Natural killer cell treated with Interleukin-12 subunit alpha and Interleukin-12 subunit beta and Interleukin-15 and Interleukin-18, amount 100 ng/mL, for 72 hours (primary cell): ENCODE measurements at regions not wholly inside any gene's neighbourhood (a gene's known extent, or its start where the extent isn't known, plus 50 kb on each side); places are given as distances from the start of the nearest gene placed in this dataset.

ENCODE experiments used
- ATAC-seq, 2 donors: fragments of 150-1000 bp; cut with Tn5 transposase in 1 of 2; sonication (Bioruptor Pico), chemical (Tn5 transposase) in 1 of 2; 2 replicates each; pipeline ENCODE4 v1.10.0; 2021
- DNase-seq: peaks from one replicate; pipeline ENCODE4 v3.0.0; 2022; ENCODE audit warnings: low spot score
- H3K27ac Mint-ChIP-seq, 2 donors: 1 replicate in 1 of 2; 2 replicates in 1 of 2; pipeline ENCODE4 v1.8.0; 2022; ENCODE audit warnings: mixed read lengths in 2 of 2, mild to moderate bottlenecking in 1 of 2, moderate library complexity in 1 of 2
- H3K27me3 Mint-ChIP-seq, 2 donors: 1 replicate in 1 of 2; 2 replicates in 1 of 2; pipeline ENCODE4 v1.8.0; 2022; ENCODE audit warnings: mixed read lengths in 2 of 2
- H3K36me3 Mint-ChIP-seq: one replicate; pipeline ENCODE4 v1.8.0; 2022; ENCODE audit warnings: mixed read lengths
- H3K4me1 Mint-ChIP-seq, 2 donors: 1 replicate in 1 of 2; 2 replicates in 1 of 2; pipeline ENCODE4 v1.8.0; 2022; ENCODE audit warnings: low read depth in 2 of 2, mixed read lengths in 2 of 2, mild to moderate bottlenecking in 1 of 2
- H3K4me3 Mint-ChIP-seq: one replicate; pipeline ENCODE4 v1.8.0; 2022; ENCODE audit warnings: mixed read lengths
- H3K9me3 Mint-ChIP-seq: 2 replicates; pipeline ENCODE4 v1.8.0; 2022; ENCODE audit warnings: mixed read lengths

- Mint-ChIP-seq H3K4me1 (peaks cover 4 to 6% of the 10 kb centered on the region in 2 donors), H3K27ac (no peak overlapping the region), H3K4me3 (no peak overlapping the region), H3K27me3 (peaks cover 15 to 33% of the 10 kb centered on the region in 2 donors), H3K9me3 (no peaks in the 10 kb centered on the region), H3K36me3 (peaks cover 8% of the 10 kb centered on the region)
- no peak for ATAC-seq
- no peak for DNase-seq
Measured at GRCh38 chr9:113753398-113754119, 122.5 kb upstream of the ZNF618 start.

GRCh38 chr9:113754739-113755138 is 121.4 kb upstream of the ZNF618 start:
- Mint-ChIP-seq H3K36me3 (peaks cover 6% of the 10 kb centered on the region), H3K27me3 (peaks cover 24 to 36% of the 10 kb centered on the region in 2 donors), H3K9me3 (no peaks in the 10 kb centered on the region), H3K4me1 (peaks cover 4 to 6% of the 10 kb centered on the region in 2 donors), H3K4me3 (no peak overlapping the region), H3K27ac (no peak overlapping the region)
- DNase-seq (no peak), ATAC-seq (no peak)

- peaks cover 6% of the 10 kb centered on the region for H3K36me3 Mint-ChIP-seq
- no peak overlapping the region for H3K27ac Mint-ChIP-seq
- H3K4me3 Mint-ChIP-seq, result no peak overlapping the region
- DNase-seq (no peak), ATAC-seq (no peak)
- H3K27me3 Mint-ChIP-seq, result peaks cover 24 to 34% of the 10 kb centered on the region in 2 donors
- no peaks in the 10 kb centered on the region for H3K9me3 Mint-ChIP-seq
- H3K4me1 Mint-ChIP-seq, result peaks cover 4 to 6% of the 10 kb centered on the region in 2 donors
Measured at GRCh38 chr9:113755433-113755832, 120.7 kb upstream of the ZNF618 start.

GRCh38 chr9:113756476-113757192 is 119.5 kb upstream of the ZNF618 start:
- Mint-ChIP-seq H3K9me3 (no peaks in the 10 kb centered on the region), H3K36me3 (peaks cover 6% of the 10 kb centered on the region), H3K27me3 (peaks cover 24 to 29% of the 10 kb centered on the region in 2 donors), H3K27ac (no peak overlapping the region), H3K4me3 (no peak overlapping the region), H3K4me1 (peaks cover 4 to 6% of the 10 kb centered on the region in 2 donors)
- DNase-seq, result no peak
- ATAC-seq, result no peak

- H3K4me1 Mint-ChIP-seq, result peaks cover 0 to 7% of the 10 kb centered on the region in 2 donors
- H3K36me3 Mint-ChIP-seq, result peaks cover 12% of the 10 kb centered on the region
- H3K9me3 Mint-ChIP-seq, result no peaks in the 10 kb centered on the region
- no peak overlapping the region for H3K4me3 Mint-ChIP-seq
- peaks cover 15 to 18% of the 10 kb centered on the region in 2 donors for H3K27me3 Mint-ChIP-seq
- H3K27ac Mint-ChIP-seq, result no peak overlapping the region
- no peak for ATAC-seq
- no peak for DNase-seq
Measured at GRCh38 chr9:113763429-113763828, 112.7 kb upstream of the ZNF618 start.

GRCh38 chr9:113764572-113764971 is 111.5 kb upstream of the ZNF618 start:
- ATAC-seq, result no peak
- no peak for DNase-seq
- Mint-ChIP-seq H3K9me3 (no peaks in the 10 kb centered on the region), H3K27me3 (peaks cover 11 to 17% of the 10 kb centered on the region in 2 donors), H3K36me3 (peaks cover 6% of the 10 kb centered on the region), H3K4me1 (peaks cover 0 to 7% of the 10 kb centered on the region in 2 donors), H3K4me3 (no peak overlapping the region), H3K27ac (no peak overlapping the region)

GRCh38 chr9:113769412-113769811 is 106.7 kb upstream of the ZNF618 start:
- H3K9me3 Mint-ChIP-seq, result no peaks in the 10 kb centered on the region
- peaks cover 0 to 7% of the 10 kb centered on the region in 2 donors for H3K4me1 Mint-ChIP-seq
- no peak overlapping the region for H3K4me3 Mint-ChIP-seq
- no peak for DNase-seq
- peaks cover 6% of the 10 kb centered on the region for H3K36me3 Mint-ChIP-seq
- no peak for ATAC-seq
- H3K27ac Mint-ChIP-seq, result no peak overlapping the region
- peaks cover 6 to 14% of the 10 kb centered on the region in 2 donors for H3K27me3 Mint-ChIP-seq

GRCh38 chr9:113770396-113770795 is 105.7 kb upstream of the ZNF618 start:
- no peak overlapping the region for H3K4me3 Mint-ChIP-seq
- peaks cover 0 to 7% of the 10 kb centered on the region in 2 donors for H3K4me1 Mint-ChIP-seq
- peaks cover 6% of the 10 kb centered on the region for H3K36me3 Mint-ChIP-seq
- H3K27me3 Mint-ChIP-seq, result peaks cover 0 to 8% of the 10 kb centered on the region in 2 donors
- no peak for DNase-seq
- no peak for ATAC-seq
- no peaks in the 10 kb centered on the region for H3K9me3 Mint-ChIP-seq
- no peak overlapping the region for H3K27ac Mint-ChIP-seq

GRCh38 chr9:113771199-113771598 is 104.9 kb upstream of the ZNF618 start:
- peaks cover 0 to 7% of the 10 kb centered on the region in 2 donors for H3K4me1 Mint-ChIP-seq
- H3K4me3 Mint-ChIP-seq, result no peak overlapping the region
- DNase-seq (no peak), ATAC-seq (no peak)
- H3K27me3 Mint-ChIP-seq, result peaks cover 3 to 8% of the 10 kb centered on the region in 2 donors
- H3K27ac Mint-ChIP-seq, result no peak overlapping the region
- peaks cover 5% of the 10 kb centered on the region for H3K36me3 Mint-ChIP-seq
- H3K9me3 Mint-ChIP-seq, result no peaks in the 10 kb centered on the region

GRCh38 chr9:113772121-113772810 is 103.8 kb upstream of the ZNF618 start:
- H3K4me1 Mint-ChIP-seq, result peaks cover 0 to 2% of the 10 kb centered on the region in 2 donors
- H3K9me3 Mint-ChIP-seq, result no peaks in the 10 kb centered on the region
- peaks cover 6 to 8% of the 10 kb centered on the region in 2 donors for H3K27me3 Mint-ChIP-seq
- no peak overlapping the region for H3K4me3 Mint-ChIP-seq
- DNase-seq (no peak), ATAC-seq (no peak)
- H3K36me3 Mint-ChIP-seq, result no peaks in the 10 kb centered on the region
- H3K27ac Mint-ChIP-seq, result no peak overlapping the region

GRCh38 chr9:113774963-113775362 is 101.1 kb upstream of the ZNF618 start:
- no peak for DNase-seq
- no peaks in the 10 kb centered on the region for H3K36me3 Mint-ChIP-seq
- no peaks in the 10 kb centered on the region for H3K4me1 Mint-ChIP-seq
- ATAC-seq, result no peak
- H3K4me3 Mint-ChIP-seq, result no peak overlapping the region
- peaks cover 0 to 6% of the 10 kb centered on the region in 2 donors for H3K27me3 Mint-ChIP-seq
- H3K27ac Mint-ChIP-seq, result no peak overlapping the region
- no peaks in the 10 kb centered on the region for H3K9me3 Mint-ChIP-seq

GRCh38 chr9:113775749-113776148 is 100.4 kb upstream of the ZNF618 start:
- peaks cover 0 to 6% of the 10 kb centered on the region in 2 donors for H3K27me3 Mint-ChIP-seq
- no peaks in the 10 kb centered on the region for H3K36me3 Mint-ChIP-seq
- H3K4me3 Mint-ChIP-seq, result no peak overlapping the region
- no peaks in the 10 kb centered on the region for H3K9me3 Mint-ChIP-seq
- H3K4me1 Mint-ChIP-seq, result no peaks in the 10 kb centered on the region
- DNase-seq (no peak), ATAC-seq (no peak)
- no peak overlapping the region for H3K27ac Mint-ChIP-seq

- no peaks in the 10 kb centered on the region for H3K9me3 Mint-ChIP-seq
- no peak for ATAC-seq
Measured at GRCh38 chr9:113776194-113776593, 99.9 kb upstream of the ZNF618 start.

GRCh38 chr9:113781381-113781780 is 94.7 kb upstream of the ZNF618 start:
- no peak for ATAC-seq
- no peaks in the 10 kb centered on the region for H3K9me3 Mint-ChIP-seq
- H3K36me3 Mint-ChIP-seq, result no peaks in the 10 kb centered on the region
- peaks cover 0 to under 1% of the 10 kb centered on the region in 2 donors for H3K27me3 Mint-ChIP-seq
- DNase-seq, result no peak
- H3K4me3 Mint-ChIP-seq, result no peak overlapping the region
- no peak overlapping the region for H3K27ac Mint-ChIP-seq
- no peaks in the 10 kb centered on the region for H3K4me1 Mint-ChIP-seq

More at GRCh38 chr9:113776194-113776593, 99.9 kb upstream of the ZNF618 start:
- H3K27ac Mint-ChIP-seq, result no peak overlapping the region
- no peaks in the 10 kb centered on the region for H3K36me3 Mint-ChIP-seq
- H3K4me3 Mint-ChIP-seq, result no peak overlapping the region
- DNase-seq, result no peak
- peaks cover 0 to 6% of the 10 kb centered on the region in 2 donors for H3K27me3 Mint-ChIP-seq
- H3K4me1 Mint-ChIP-seq, result no peaks in the 10 kb centered on the region
